ENCODE measurements at regions not wholly inside any gene's neighbourhood (a gene's known extent, or its start where the extent isn't known, plus 50 kb on each side); places are given as distances from the start of the nearest gene placed in this dataset.

GRCh38 chr12:47299586-47299985 lies 219.8 kb upstream of the AMIGO2 start:
- no peak for TF ChIP-seq CTCF (IDR thresholded peaks at IDR 0.05)
- TF ChIP-seq POLR2A (IDR thresholded peaks at IDR 0.05) = no peak
